Ishikawa (cell line): ENCODE measurements at regions not wholly inside any gene's neighbourhood (a gene's known extent, or its start where the extent isn't known, plus 50 kb on each side); places are given as distances from the start of the nearest gene placed in this dataset.

Experiments used
- CEBPB ChIP-seq: IDR thresholded peaks from 2 replicates; pipeline ENCODE4 v1.6.1; 2012
- CREB1 ChIP-seq: IDR thresholded peaks from 2 replicates; pipeline ENCODE4 v1.6.1; 2012; ENCODE audit warnings: low read depth
- EGR1 ChIP-seq: IDR thresholded peaks from 2 replicates; pipeline ENCODE4 v1.6.1; 2012
- EP300 ChIP-seq: IDR thresholded peaks from 2 replicates; pipeline ENCODE4 v1.6.1; 2012; ENCODE audit warnings: borderline replicate concordance
- FOXM1 ChIP-seq: IDR thresholded peaks from 2 replicates; pipeline ENCODE4 v1.6.1; 2012; ENCODE audit warnings: low read depth, borderline replicate concordance
- NFIC ChIP-seq: IDR thresholded peaks from 2 replicates; pipeline ENCODE4 v1.6.1; 2012
- RAD21 ChIP-seq: IDR thresholded peaks from 2 replicates; pipeline ENCODE4 v1.6.1; 2012; ENCODE audit warnings: low read depth
- TAF1 ChIP-seq: IDR thresholded peaks from 2 replicates; pipeline ENCODE4 v1.6.1; 2012; ENCODE audit warnings: low read depth, mild to moderate bottlenecking
- TCF12 ChIP-seq: IDR thresholded peaks from 2 replicates; pipeline ENCODE4 v1.6.1; 2012; ENCODE audit warnings: low read depth
- TEAD4 ChIP-seq: IDR thresholded peaks from 2 replicates; pipeline ENCODE4 v1.6.1; 2012
- YY1 ChIP-seq: IDR thresholded peaks from 2 replicates; pipeline ENCODE4 v1.6.1; 2012; ENCODE audit warnings: low read depth
- ZBTB7A ChIP-seq: IDR thresholded peaks from 2 replicates; pipeline ENCODE4 v1.6.1; 2012; ENCODE audit warnings: low read depth
- TF ChIP-seq, protein P1 (sequence below): IDR thresholded peaks from 2 replicates; pipeline ENCODE4 v1.6.1; 2012; ENCODE audit warnings: low read depth, mild to moderate bottlenecking
- TF ChIP-seq, protein P2 (sequence below): IDR thresholded peaks from 2 replicates; pipeline ENCODE4 v1.6.1; 2012
- TF ChIP-seq, protein P3 (sequence below): IDR thresholded peaks from 2 replicates; pipeline ENCODE4 v1.6.1; 2012

DNA sequence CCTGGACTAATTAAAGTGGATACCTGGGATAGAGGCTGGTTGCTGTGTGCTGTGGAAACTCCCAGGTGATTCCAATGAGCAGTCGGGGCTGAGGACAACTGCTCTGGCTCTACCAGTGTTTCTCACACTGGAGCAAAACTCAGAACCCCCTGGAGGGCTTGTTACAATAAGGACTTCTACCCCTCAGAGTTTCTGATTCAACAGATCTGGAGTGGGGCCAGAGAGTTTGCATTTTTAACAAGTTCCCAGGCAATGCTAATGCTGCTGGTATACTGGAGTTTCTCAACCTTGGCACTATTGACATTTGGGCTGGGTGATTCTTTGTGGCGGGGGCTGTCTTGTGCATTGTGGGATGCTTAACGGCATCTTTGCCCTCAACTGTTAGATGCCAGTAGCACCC, 353.7 kb downstream of the MIAT start:
- TF ChIP-seq TAF1 (no peak), ZBTB7A (no peak), CEBPB (no peak), YY1 (no peak), EP300 (no peak), FOXM1 (no peak)
- TF ChIP-seq, protein P1, sequence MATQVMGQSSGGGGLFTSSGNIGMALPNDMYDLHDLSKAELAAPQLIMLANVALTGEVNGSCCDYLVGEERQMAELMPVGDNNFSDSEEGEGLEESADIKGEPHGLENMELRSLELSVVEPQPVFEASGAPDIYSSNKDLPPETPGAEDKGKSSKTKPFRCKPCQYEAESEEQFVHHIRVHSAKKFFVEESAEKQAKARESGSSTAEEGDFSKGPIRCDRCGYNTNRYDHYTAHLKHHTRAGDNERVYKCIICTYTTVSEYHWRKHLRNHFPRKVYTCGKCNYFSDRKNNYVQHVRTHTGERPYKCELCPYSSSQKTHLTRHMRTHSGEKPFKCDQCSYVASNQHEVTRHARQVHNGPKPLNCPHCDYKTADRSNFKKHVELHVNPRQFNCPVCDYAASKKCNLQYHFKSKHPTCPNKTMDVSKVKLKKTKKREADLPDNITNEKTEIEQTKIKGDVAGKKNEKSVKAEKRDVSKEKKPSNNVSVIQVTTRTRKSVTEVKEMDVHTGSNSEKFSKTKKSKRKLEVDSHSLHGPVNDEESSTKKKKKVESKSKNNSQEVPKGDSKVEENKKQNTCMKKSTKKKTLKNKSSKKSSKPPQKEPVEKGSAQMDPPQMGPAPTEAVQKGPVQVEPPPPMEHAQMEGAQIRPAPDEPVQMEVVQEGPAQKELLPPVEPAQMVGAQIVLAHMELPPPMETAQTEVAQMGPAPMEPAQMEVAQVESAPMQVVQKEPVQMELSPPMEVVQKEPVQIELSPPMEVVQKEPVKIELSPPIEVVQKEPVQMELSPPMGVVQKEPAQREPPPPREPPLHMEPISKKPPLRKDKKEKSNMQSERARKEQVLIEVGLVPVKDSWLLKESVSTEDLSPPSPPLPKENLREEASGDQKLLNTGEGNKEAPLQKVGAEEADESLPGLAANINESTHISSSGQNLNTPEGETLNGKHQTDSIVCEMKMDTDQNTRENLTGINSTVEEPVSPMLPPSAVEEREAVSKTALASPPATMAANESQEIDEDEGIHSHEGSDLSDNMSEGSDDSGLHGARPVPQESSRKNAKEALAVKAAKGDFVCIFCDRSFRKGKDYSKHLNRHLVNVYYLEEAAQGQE: no peak

DNA sequence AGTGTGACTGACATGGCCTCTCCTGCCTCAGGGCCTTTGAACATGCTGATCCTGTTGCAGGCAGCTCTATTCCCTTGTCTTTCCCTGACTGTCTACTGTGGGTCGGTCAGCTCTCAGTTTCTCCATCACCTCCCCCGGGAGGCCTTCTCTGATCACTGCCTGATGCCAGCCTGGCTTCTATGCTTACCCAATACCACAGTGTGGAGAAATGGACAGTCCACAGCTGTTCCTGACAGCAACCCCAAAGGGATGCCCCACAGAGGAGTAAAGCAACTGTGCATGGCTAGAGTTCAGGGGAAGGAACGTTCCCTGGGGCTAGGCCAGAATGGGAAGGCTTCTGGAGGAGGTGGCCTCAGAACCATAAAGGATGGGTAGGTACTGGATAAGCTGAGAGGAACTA, 354.3 kb downstream of the MIAT start:
- TF ChIP-seq EP300 (no peak), CREB1 (no peak), ZBTB7A (no peak), TAF1 (no peak), TEAD4 (no peak), NFIC (no peak), TCF12 (no peak), CEBPB (no peak), FOXM1 (no peak), EGR1 (no peak), RAD21 (no peak), YY1 (no peak)
- TF ChIP-seq, protein P1: no peak
- TF ChIP-seq, protein P2, sequence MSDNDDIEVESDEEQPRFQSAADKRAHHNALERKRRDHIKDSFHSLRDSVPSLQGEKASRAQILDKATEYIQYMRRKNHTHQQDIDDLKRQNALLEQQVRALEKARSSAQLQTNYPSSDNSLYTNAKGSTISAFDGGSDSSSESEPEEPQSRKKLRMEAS: no peak
- TF ChIP-seq, protein P3, sequence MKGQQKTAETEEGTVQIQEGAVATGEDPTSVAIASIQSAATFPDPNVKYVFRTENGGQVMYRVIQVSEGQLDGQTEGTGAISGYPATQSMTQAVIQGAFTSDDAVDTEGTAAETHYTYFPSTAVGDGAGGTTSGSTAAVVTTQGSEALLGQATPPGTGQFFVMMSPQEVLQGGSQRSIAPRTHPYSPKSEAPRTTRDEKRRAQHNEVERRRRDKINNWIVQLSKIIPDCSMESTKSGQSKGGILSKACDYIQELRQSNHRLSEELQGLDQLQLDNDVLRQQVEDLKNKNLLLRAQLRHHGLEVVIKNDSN: no peak

DNA sequence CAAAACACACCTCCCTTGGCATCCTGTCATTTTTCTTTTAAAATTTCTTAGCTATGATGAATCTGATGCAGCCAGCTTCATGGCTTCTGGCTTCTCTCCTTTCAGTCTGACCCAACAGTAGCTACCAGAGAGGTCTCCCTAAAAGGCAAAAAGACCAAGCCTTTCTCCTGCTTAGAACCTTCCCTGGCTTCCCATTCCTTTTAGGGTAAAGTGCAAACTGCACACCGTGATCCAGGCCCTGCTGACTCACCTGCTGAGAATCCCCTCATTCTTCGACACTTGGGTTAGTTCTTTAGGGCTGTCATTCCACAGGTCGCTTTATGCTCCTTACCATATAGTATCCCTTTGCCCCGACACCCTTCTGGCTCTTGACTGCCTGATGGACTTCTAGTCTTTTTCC, 362.4 kb downstream of the MIAT start:
- TF ChIP-seq, protein P2: no peak
- no peak for TF ChIP-seq RAD21
- TF ChIP-seq CEBPB: no peak
- TF ChIP-seq TAF1: no peak

DNA sequence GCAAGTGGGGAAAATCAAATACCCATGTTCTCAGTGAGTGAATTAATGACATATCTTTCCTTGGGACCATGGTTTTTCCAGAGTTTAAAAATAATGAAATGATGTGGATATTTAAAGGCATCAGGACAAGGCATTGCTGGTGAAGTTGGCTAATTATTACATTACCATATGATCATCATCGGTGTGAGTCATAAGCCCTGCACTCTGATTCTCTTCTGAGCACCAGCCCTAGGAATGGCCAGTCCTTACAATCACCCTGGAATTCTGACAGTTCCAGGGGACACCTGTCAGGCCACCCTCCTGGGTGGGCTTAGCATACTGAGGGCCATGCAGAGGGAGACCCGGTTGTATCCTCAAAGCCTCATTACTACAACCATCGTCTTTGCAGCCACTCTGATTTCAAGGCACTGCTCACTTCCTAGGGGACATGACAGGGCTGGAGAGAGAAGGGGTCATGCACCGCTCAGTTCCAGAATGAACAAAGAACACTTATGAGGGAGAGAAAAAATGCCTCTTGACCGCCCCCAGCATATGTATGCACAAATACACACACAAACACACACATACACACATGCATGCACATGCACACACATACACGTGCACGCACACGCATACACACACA, 365.0 kb downstream of the MIAT start:
- TF ChIP-seq, protein P3: no peak
- TF ChIP-seq RAD21 (no peak), TCF12 (no peak), TAF1 (no peak), CREB1 (no peak), YY1 (no peak), NFIC (no peak), EGR1 (no peak), CEBPB (no peak), TEAD4 (no peak), FOXM1 (no peak), ZBTB7A (no peak), EP300 (no peak)
- TF ChIP-seq, protein P2: no peak
- TF ChIP-seq, protein P1: no peak

DNA sequence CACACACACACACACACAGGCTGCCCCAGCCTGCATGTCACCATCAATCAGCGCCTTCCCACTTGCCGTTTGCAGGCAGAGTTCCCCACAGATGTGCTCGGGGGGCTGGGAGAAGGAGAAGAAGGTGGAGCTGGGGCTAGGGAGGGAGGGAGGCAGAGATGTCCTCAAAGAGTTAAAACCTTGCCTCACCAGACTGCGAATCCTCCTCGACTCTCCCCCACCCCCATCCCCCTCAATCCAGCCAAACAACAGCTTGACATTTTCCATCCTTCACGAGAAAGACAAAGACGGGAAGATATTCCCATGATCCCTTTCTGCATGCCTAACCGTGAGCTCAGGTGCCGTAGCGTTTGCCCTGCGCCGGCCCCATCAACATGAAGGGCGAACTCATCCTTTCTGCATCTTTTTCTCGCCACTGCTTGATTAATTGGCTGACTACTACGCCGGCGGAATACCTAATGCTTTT, 365.5 kb downstream of the MIAT start:
- TF ChIP-seq ZBTB7A (no peak), EP300 (no peak), TAF1 (no peak), RAD21 (no peak), CEBPB (no peak), TCF12 (no peak), FOXM1 (no peak), NFIC (no peak), TEAD4 (no peak), YY1 (no peak), CREB1 (no peak), EGR1 (no peak)
- TF ChIP-seq, protein P2: no peak
- TF ChIP-seq, protein P1: no peak
- TF ChIP-seq, protein P3: no peak
